Gastrocnemius medialis (tissue), 4 donors: ENCODE measurements at regions not wholly inside any gene's neighbourhood (a gene's known extent, or its start where the extent isn't known, plus 50 kb on each side); places are given as distances from the start of the nearest gene placed in this dataset.

ENCODE experiments used
- ATAC-seq, 2 donors: fragments of 150-250 bp; one replicate each; pipeline ENCODE4 v1.9.1; 2016
- DNase-seq, 2 donors: peaks; one replicate each; pipeline ENCODE4 v3.0.0-alpha.2; 2019
- H3K27ac ChIP-seq, 4 donors: fragments of 200-600 bp; sonication (generic); 1 replicate in 1 of 4; 2 replicates in 3 of 4; pipeline ENCODE4 v1.5.1; 2016 to 2018; ENCODE audit warnings: mild to moderate bottlenecking in 2 of 4, moderate library complexity in 1 of 4
- H3K27me3 ChIP-seq, 3 donors: fragments of 200-600 bp; sonication (generic) in 2 of 3; 1 replicate in 1 of 3; 2 replicates in 2 of 3; pipeline versions ENCODE4 v1.5.1 to v1.6.0; 2016 to 2019; ENCODE audit warnings: mild to moderate bottlenecking in 1 of 3, moderate library complexity in 1 of 3
- H3K36me3 ChIP-seq, 2 donors: fragments of 200-600 bp; sonication (generic) in 1 of 2; one replicate each; pipeline ENCODE4 v1.5.1; 2017 to 2018
- H3K4me1 ChIP-seq, 2 donors: fragments of 200-600 bp; sonication (generic) in 1 of 2; one replicate each; pipeline ENCODE4 v1.5.1; 2016 to 2017; ENCODE audit warnings: mild to moderate bottlenecking in 2 of 2
- H3K4me3 ChIP-seq, 4 donors: fragments of 200-600 bp; sonication (generic) in 3 of 4; 1 replicate in 1 of 4; 2 replicates in 3 of 4; pipeline ENCODE4 v1.5.1; 2016 to 2019; ENCODE audit warnings: mild to moderate bottlenecking in 2 of 4
- H3K9me3 ChIP-seq, 3 donors: fragments of 200-600 bp; sonication (generic) in 2 of 3; 1 replicate in 1 of 3; 2 replicates in 2 of 3; pipeline ENCODE4 v1.5.1; 2016 to 2019
- CTCF ChIP-seq, 5 experiments: fragments of 450-650 bp in 3 of 5; fragments of 200-600 bp in 2 of 5; sonication (generic) in 2 of 5; IDR thresholded peaks in 4 of 5; conservative IDR thresholded peaks in 1 of 5; 1 replicate in 4 of 5; 2 replicates in 1 of 5; pipeline ENCODE4 v1.5.1; 2016 to 2019; ENCODE audit warnings: antibody characterized with exemption in 5 of 5, mild to moderate bottlenecking in 3 of 5, moderate library complexity in 3 of 5
- POLR2A ChIP-seq, 2 donors: fragments of 450-650 bp; IDR thresholded peaks; one replicate each; pipeline ENCODE4 v1.6.1; 2017; ENCODE audit warnings: antibody characterized with exemption in 2 of 2, mild to moderate bottlenecking in 2 of 2, moderate library complexity in 2 of 2
- in situ Hi-C, 4 donors: fragments of 200-750 bp; cut with MboI; loops; one replicate each; pipeline versions ENCODE4 v1.15.0 to v1.8.0; 2017; ENCODE audit warnings: low sequenced_read_pairs in 4 of 4
- intact Hi-C: fragments of 100-400 bp; cut with DNase I; formaldehyde crosslinking; loops from one replicate; pipeline ENCODE4 v1.15.1; 2023; ENCODE audit warnings: low total_unique reads

- H3K4me3 ChIP-seq: peak overlapping the region in 2 of 4 donors; percentile 14 to 18
- TF ChIP-seq CTCF (IDR thresholded peaks at IDR 0.05 in 4 of 5, conservative IDR thresholded peaks at IDR 0.05 in 1 of 5) (no peak), POLR2A (IDR thresholded peaks at IDR 0.05) (no peak)
- DNase-seq (peak; percentile 70 to 89), ATAC-seq (peak; percentile 96 to 97)
- in situ Hi-C loops: loop anchor here in 1 of 4 donors (25.0 kb wide), 1 partner anchor 137 kb away; the partner anchor contains the start of gene IRS1
- peaks cover 16 to 23% of the 10 kb centered on the region in 2 donors for H3K4me1 ChIP-seq
- H3K27me3 ChIP-seq: no peaks in the 10 kb centered on the region
- peak overlapping the region; percentile 74 to 85 (median 79) for H3K27ac ChIP-seq
- H3K36me3 ChIP-seq: no peaks in the 10 kb centered on the region
- intact Hi-C loops: loop anchor here (10.0 kb wide), 1 partner anchor 495 kb away; no protein-coding TSS in a partner anchor
- H3K9me3 ChIP-seq: no peaks in the 10 kb centered on the region
Observed at GRCh38 chr2:226649871-226650660, 149.6 kb downstream of the IRS1 start.

- Histone ChIP-seq H3K9me3 (no peaks in the 10 kb centered on the region), H3K4me1 (peaks cover 16 to 23% of the 10 kb centered on the region in 2 donors)
Observed at GRCh38 chr2:226649201-226649600, 150.4 kb downstream of the IRS1 start.

GRCh38 chr2:226647621-226648518 lies 151.8 kb downstream of the IRS1 start:
- intact Hi-C loops (no loop called here), in situ Hi-C loops (no loop called here)
- no peak for TF ChIP-seq CTCF (IDR thresholded peaks at IDR 0.05 in 4 of 5, conservative IDR thresholded peaks at IDR 0.05 in 1 of 5)
- Histone ChIP-seq H3K4me3 (no peak overlapping the region), H3K9me3 (no peaks in the 10 kb centered on the region), H3K4me1 (peaks cover 23 to 28% of the 10 kb centered on the region in 2 donors), H3K27ac (no peak overlapping the region), H3K27me3 (no peaks in the 10 kb centered on the region), H3K36me3 (no peaks in the 10 kb centered on the region)
- DNase-seq (no peak), ATAC-seq (no peak)

More at GRCh38 chr2:226649201-226649600, 150.4 kb downstream of the IRS1 start:
- peak overlapping the region; percentile 74 to 85 (median 79) for H3K27ac ChIP-seq
- in situ Hi-C loops: no loop called here
- no peaks in the 10 kb centered on the region for H3K36me3 ChIP-seq
- TF ChIP-seq CTCF (IDR thresholded peaks at IDR 0.05 in 4 of 5, conservative IDR thresholded peaks at IDR 0.05 in 1 of 5): no peak
- no peak for TF ChIP-seq POLR2A (IDR thresholded peaks at IDR 0.05)
- no peaks in the 10 kb centered on the region for H3K27me3 ChIP-seq
- intact Hi-C loops: no loop called here
- no peak for DNase-seq
- ATAC-seq: no peak
- H3K4me3 ChIP-seq: peak overlapping the region in 1 of 4 donors; percentile 14

GRCh38 chr2:226644399-226644865 lies 155.2 kb downstream of the IRS1 start:
- intact Hi-C loops (no loop called here), in situ Hi-C loops (no loop called here)
- DNase-seq: no peak
- Histone ChIP-seq H3K9me3 (peaks cover 0 to 4% (median 0%) of the 10 kb centered on the region in 3 donors), H3K36me3 (no peaks in the 10 kb centered on the region), H3K27ac (peak overlapping the region in 1 of 4 donors; percentile 22), H3K4me1 (peaks cover 8 to 9% of the 10 kb centered on the region in 2 donors), H3K27me3 (no peaks in the 10 kb centered on the region), H3K4me3 (no peak overlapping the region)
- ATAC-seq: peak in 1 of 2 donors; percentile 53
- TF ChIP-seq CTCF (IDR thresholded peaks at IDR 0.05 in 4 of 5, conservative IDR thresholded peaks at IDR 0.05 in 1 of 5) (no peak), POLR2A (IDR thresholded peaks at IDR 0.05) (no peak)
